Liver (tissue), 8 donors: ENCODE measurements at regions not wholly inside any gene's neighbourhood (a gene's known extent, or its start where the extent isn't known, plus 50 kb on each side); places are given as distances from the start of the nearest gene placed in this dataset.

ENCODE experiments used
- DNase-seq: peaks from one replicate; pipeline ENCODE4 v3.0.0-alpha.2; 2017; ENCODE audit warnings: low spot score
- H3K27ac ChIP-seq, 2 donors: one replicate each; pipeline ENCODE4 v1.7.0; 2013; ENCODE audit warnings: inconsistent platforms in 2 of 2, low read length in 2 of 2, control low read depth in 1 of 2, low read depth in 1 of 2, mild to moderate bottlenecking in 1 of 2
- H3K27me3 ChIP-seq, 4 donors: one replicate each; pipeline versions ENCODE4 v1.6.1 to v1.7.0; 2013; ENCODE audit warnings: low read length in 3 of 4, inconsistent platforms in 1 of 4, mild to moderate bottlenecking in 1 of 4, moderate library complexity in 1 of 4; ENCODE audit not compliant: control insufficient read depth in 4 of 4, insufficient read depth in 4 of 4
- H3K36me3 ChIP-seq, 4 donors: one replicate each; pipeline versions ENCODE4 v1.6.1 to v1.7.0; 2013; ENCODE audit warnings: low read length in 3 of 4, mild to moderate bottlenecking in 3 of 4, low read depth in 1 of 4, moderate library complexity in 1 of 4; ENCODE audit not compliant: control insufficient read depth in 4 of 4, insufficient read depth in 3 of 4
- H3K4me1 ChIP-seq, 4 donors: one replicate each; pipeline versions ENCODE4 v1.6.1 to v1.7.0; 2013; ENCODE audit warnings: low read length in 3 of 4, mild to moderate bottlenecking in 3 of 4, moderate library complexity in 1 of 4; ENCODE audit not compliant: control insufficient read depth in 4 of 4, insufficient read depth in 4 of 4
- H3K4me3 ChIP-seq, 3 donors: one replicate each; pipeline versions ENCODE4 v1.6.1 to v1.7.0; 2013; ENCODE audit warnings: low read length in 3 of 3, control low read depth in 1 of 3, low read depth in 1 of 3, mild to moderate bottlenecking in 1 of 3
- H3K9ac ChIP-seq, 2 donors: one replicate each; pipeline ENCODE4 v1.7.0; 2013; ENCODE audit warnings: low read length in 2 of 2, mild to moderate bottlenecking in 2 of 2, moderate library complexity in 2 of 2, control low read depth in 1 of 2, low read depth in 1 of 2
- H3K9me3 ChIP-seq, 4 donors: one replicate each; pipeline versions ENCODE4 v1.6.1 to v1.7.0; 2013; ENCODE audit warnings: low read length in 3 of 4; ENCODE audit not compliant: control insufficient read depth in 4 of 4
- ATF3 ChIP-seq: IDR thresholded peaks from 2 replicates; pipeline ENCODE4 v1.6.1; 2016; ENCODE audit warnings: antibody characterized with exemption
- CTCF ChIP-seq: fragments of 150-350 bp; IDR thresholded peaks from 2 replicates; pipeline ENCODE4 v1.5.1; 2017; ENCODE audit warnings: improper control_type of control experiment, low read depth, low read length; ENCODE audit not compliant: missing input control
- EGR1 ChIP-seq, 2 donors: IDR thresholded peaks; 2 replicates each; pipeline ENCODE4 v1.6.1; 2016 to 2018; ENCODE audit warnings: antibody characterized with exemption in 2 of 2, low read depth in 2 of 2
- FOXA1 ChIP-seq: IDR thresholded peaks from 2 replicates; pipeline ENCODE4 v1.6.1; 2016; ENCODE audit warnings: antibody characterized with exemption
- FOXA2 ChIP-seq: IDR thresholded peaks from 2 replicates; pipeline ENCODE4 v1.6.1; 2016; ENCODE audit warnings: antibody characterized with exemption
- GABPA ChIP-seq, 2 donors: IDR thresholded peaks in 1 of 2; conservative IDR thresholded peaks in 1 of 2; 2 replicates each; pipeline ENCODE4 v1.6.1; 2016; ENCODE audit warnings: antibody characterized with exemption in 2 of 2, mild to moderate bottlenecking in 1 of 2, moderate library complexity in 1 of 2
- HNF4A ChIP-seq, 2 donors: conservative IDR thresholded peaks; 2 replicates each; pipeline ENCODE4 v1.6.1; 2016; ENCODE audit warnings: antibody characterized with exemption in 2 of 2, mild to moderate bottlenecking in 2 of 2
- HNF4G ChIP-seq: IDR thresholded peaks from 2 replicates; pipeline ENCODE4 v1.6.1; 2016; ENCODE audit warnings: antibody characterized with exemption
- JUND ChIP-seq, 2 donors: IDR thresholded peaks; 2 replicates each; pipeline ENCODE4 v1.6.1; 2016; ENCODE audit warnings: antibody characterized with exemption in 2 of 2
- MAX ChIP-seq: IDR thresholded peaks from 2 replicates; pipeline ENCODE4 v1.6.1; 2016; ENCODE audit warnings: antibody characterized with exemption
- NR2F2 ChIP-seq: IDR thresholded peaks from 2 replicates; pipeline ENCODE4 v1.6.1; 2016; ENCODE audit warnings: antibody characterized with exemption
- RAD21 ChIP-seq, 2 donors: IDR thresholded peaks; 2 replicates each; pipeline ENCODE4 v1.6.1; 2016; ENCODE audit warnings: antibody characterized with exemption in 2 of 2, mild to moderate bottlenecking in 2 of 2
- REST ChIP-seq: IDR thresholded peaks from 2 replicates; pipeline ENCODE4 v1.6.1; 2016; ENCODE audit warnings: antibody characterized with exemption, mild to moderate bottlenecking
- RXRA ChIP-seq, 2 donors: IDR thresholded peaks; 2 replicates each; pipeline ENCODE4 v1.6.1; 2017 to 2018; ENCODE audit warnings: antibody characterized with exemption in 2 of 2, mild to moderate bottlenecking in 1 of 2
- SP1 ChIP-seq: IDR thresholded peaks from 2 replicates; pipeline ENCODE4 v1.6.1; 2018; ENCODE audit warnings: antibody characterized with exemption, mild to moderate bottlenecking
- TAF1 ChIP-seq: conservative IDR thresholded peaks from 2 replicates; pipeline ENCODE4 v1.6.1; 2016; ENCODE audit warnings: antibody characterized with exemption, mild to moderate bottlenecking
- YY1 ChIP-seq: IDR thresholded peaks from 2 replicates; pipeline ENCODE4 v1.6.1; 2016; ENCODE audit warnings: antibody characterized with exemption, mild to moderate bottlenecking
- ZBTB33 ChIP-seq: IDR thresholded peaks from 2 replicates; pipeline ENCODE4 v1.6.1; 2016; ENCODE audit warnings: antibody characterized with exemption
- whole genome bisulfite sequencing: extraction: QIAGEN DNeasy Blood & Tissue Kit; methylation state at CpG from one replicate; pipeline ENCODE4 v1.1.7; 2013; 5-methylcytosine and 5-hydroxymethylcytosine counted together
- donor health status: healthy.
- donor health status: healthy.
- donor health status: healthy.
- donor health status: healthy.
- donor health status: healthy.

- peaks cover 0 to 3% (median 0%) of the 10 kb centered on the region in 4 donors for H3K27me3 ChIP-seq
These were observed 80.8 kb upstream of the EPHB3 start for GRCh38 chr3:184480831-184481230.

GRCh38 chr3:184481984-184482671 is 79.5 kb upstream of the EPHB3 start:
- Histone ChIP-seq H3K9me3 (no peaks in the 10 kb centered on the region), H3K9ac (no peak overlapping the region), H3K27me3 (peaks cover 0 to 3% (median 0%) of the 10 kb centered on the region in 4 donors), H3K27ac (no peak overlapping the region), H3K4me3 (no peak overlapping the region), H3K36me3 (no peaks in the 10 kb centered on the region), H3K4me1 (no peaks in the 10 kb centered on the region)
- TF ChIP-seq HNF4G, result no peak
- TF ChIP-seq TAF1, result no peak
- no peak for TF ChIP-seq REST
- TF ChIP-seq YY1, result no peak
- TF ChIP-seq CTCF, result no peak
- no peak for TF ChIP-seq HNF4A (conservative IDR thresholded peaks at IDR 0.05)
- no peak for TF ChIP-seq JUND (IDR thresholded peaks at IDR 0.05)
- TF ChIP-seq ZBTB33, result no peak
- TF ChIP-seq FOXA1, result no peak
- no peak for TF ChIP-seq SP1
- no peak for TF ChIP-seq GABPA (IDR thresholded peaks at IDR 0.05 in 1 of 2, conservative IDR thresholded peaks at IDR 0.05 in 1 of 2)
- no peak for TF ChIP-seq RXRA (IDR thresholded peaks at IDR 0.05)
- TF ChIP-seq EGR1 (IDR thresholded peaks at IDR 0.05; ENCODE audit: low read depth in 2 of 2), result no peak
- TF ChIP-seq MAX, result no peak
- TF ChIP-seq ATF3, result no peak
- no peak for TF ChIP-seq NR2F2
- no peak for TF ChIP-seq FOXA2
- TF ChIP-seq RAD21 (IDR thresholded peaks at IDR 0.05), result no peak
- no peak for DNase-seq
- 64% methylated on average over 7 of the region's 7 CpGs for WGBS

More at GRCh38 chr3:184480831-184481230, 80.8 kb upstream of the EPHB3 start:
- Histone ChIP-seq H3K4me1 (no peaks in the 10 kb centered on the region), H3K4me3 (no peak overlapping the region), H3K27ac (no peak overlapping the region), H3K9me3 (no peaks in the 10 kb centered on the region), H3K9ac (no peak overlapping the region), H3K36me3 (no peaks in the 10 kb centered on the region)
- no peak for DNase-seq
- 84% methylated on average over 2 of the region's 2 CpGs for WGBS
- no peak for TF ChIP-seq HNF4A (conservative IDR thresholded peaks at IDR 0.05)
- no peak for TF ChIP-seq RXRA (IDR thresholded peaks at IDR 0.05)
- TF ChIP-seq ZBTB33, result no peak
